ENCODE measurements at regions not wholly inside any gene's neighbourhood (a gene's known extent, or its start where the extent isn't known, plus 50 kb on each side); places are given as distances from the start of the nearest gene placed in this dataset.

DNA sequence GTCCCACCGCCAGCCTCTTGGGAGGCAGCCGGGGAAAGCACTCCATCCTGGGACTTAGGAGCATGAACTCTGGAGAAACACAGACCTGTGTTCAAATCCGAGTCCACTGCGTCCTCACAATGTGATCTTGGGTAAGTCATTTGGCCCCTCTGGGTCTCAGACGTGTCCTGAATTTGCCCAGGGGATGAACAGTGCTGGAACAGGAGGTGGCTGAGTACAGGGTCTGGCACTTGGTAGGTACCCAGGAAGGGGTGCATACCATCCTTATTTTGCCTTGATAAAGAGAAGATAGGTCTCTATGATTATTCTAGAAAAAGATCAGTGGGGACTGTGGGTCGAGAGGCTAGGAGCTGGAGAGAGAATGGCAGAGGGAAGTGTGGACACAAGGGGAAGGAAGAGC lies 135.7 kb downstream of the FGF18 start:
- Mint-ChIP-seq H3K36me3 (ENCODE audit: low read depth) (peaks cover 6% of the 10 kb centered on the region), H3K27ac (ENCODE audit: unreplicated experiment) (no peak overlapping the region), H3K9me3 (ENCODE audit: low read depth) (peaks cover 10% of the 10 kb centered on the region), H3K4me3 (ENCODE audit: unreplicated experiment) (no peak overlapping the region), H3K27me3 (ENCODE audit: low read depth) (peaks cover 27% of the 10 kb centered on the region), H3K4me1 (ENCODE audit: low read depth) (no peaks in the 10 kb centered on the region)
- DNase-seq (ENCODE audit: low spot score) = no peak
- TF ChIP-seq CTCF (IDR thresholded peaks at IDR 0.05) = no peak

- H3K4me1 Mint-ChIP-seq (ENCODE audit: low read depth) = no peaks in the 10 kb centered on the region
- H3K36me3 Mint-ChIP-seq (ENCODE audit: low read depth) = peaks cover 2% of the 10 kb centered on the region
- DNase-seq (ENCODE audit: low spot score) = no peak
- peaks cover 9% of the 10 kb centered on the region for H3K27me3 Mint-ChIP-seq (ENCODE audit: low read depth)
- peaks cover 21% of the 10 kb centered on the region for H3K9me3 Mint-ChIP-seq (ENCODE audit: low read depth)
- H3K4me3 Mint-ChIP-seq (ENCODE audit: unreplicated experiment) = no peak overlapping the region
- no peak overlapping the region for H3K27ac Mint-ChIP-seq (ENCODE audit: unreplicated experiment)
- no peak for TF ChIP-seq CTCF (IDR thresholded peaks at IDR 0.05)
These were observed 143.4 kb downstream of the FGF18 start for GRCh38 chr5:171562822-171563221.

- Mint-ChIP-seq H3K4me1 (ENCODE audit: low read depth) (peaks cover 21% of the 10 kb centered on the region), H3K36me3 (ENCODE audit: low read depth) (peaks cover 9% of the 10 kb centered on the region), H3K27me3 (ENCODE audit: low read depth) (no peaks in the 10 kb centered on the region), H3K9me3 (ENCODE audit: low read depth) (peaks cover 27% of the 10 kb centered on the region), H3K27ac (ENCODE audit: unreplicated experiment) (no peak overlapping the region), H3K4me3 (ENCODE audit: unreplicated experiment) (no peak overlapping the region)
- TF ChIP-seq CTCF (IDR thresholded peaks at IDR 0.05) = no peak
- no peak for DNase-seq (ENCODE audit: low spot score)
These were observed 148.9 kb downstream of the FGF18 start for GRCh38 chr5:171568389-171568788.

- Mint-ChIP-seq H3K9me3 (ENCODE audit: low read depth) (peaks cover 27% of the 10 kb centered on the region), H3K4me3 (ENCODE audit: unreplicated experiment) (no peak overlapping the region), H3K27ac (ENCODE audit: unreplicated experiment) (peak overlapping the region; percentile 28), H3K27me3 (ENCODE audit: low read depth) (no peaks in the 10 kb centered on the region), H3K36me3 (ENCODE audit: low read depth) (peaks cover 9% of the 10 kb centered on the region), H3K4me1 (ENCODE audit: low read depth) (peaks cover 21% of the 10 kb centered on the region)
- no peak for DNase-seq (ENCODE audit: low spot score)
- TF ChIP-seq CTCF (IDR thresholded peaks at IDR 0.05) = no peak
These were observed 149.7 kb downstream of the FGF18 start for GRCh38 chr5:171569065-171569712.

- no peak for DNase-seq (ENCODE audit: low spot score)
- no peak overlapping the region for H3K4me3 Mint-ChIP-seq (ENCODE audit: unreplicated experiment)
- TF ChIP-seq CTCF (IDR thresholded peaks at IDR 0.05) = no peak
- H3K27ac Mint-ChIP-seq (ENCODE audit: unreplicated experiment) = peak overlapping the region; percentile 79
- peaks cover 9% of the 10 kb centered on the region for H3K36me3 Mint-ChIP-seq (ENCODE audit: low read depth)
- H3K27me3 Mint-ChIP-seq (ENCODE audit: low read depth) = peaks cover 2% of the 10 kb centered on the region
- peaks cover 27% of the 10 kb centered on the region for H3K9me3 Mint-ChIP-seq (ENCODE audit: low read depth)
- peaks cover 21% of the 10 kb centered on the region for H3K4me1 Mint-ChIP-seq (ENCODE audit: low read depth)
These were observed 150.9 kb downstream of the FGF18 start for GRCh38 chr5:171570244-171570825.
